SU-DHL-6 (cell line): ENCODE measurements at regions not wholly inside any gene's neighbourhood (a gene's known extent, or its start where the extent isn't known, plus 50 kb on each side); places are given as distances from the start of the nearest gene placed in this dataset.

Source experiments
- H2AFZ ChIP-seq: fragments of 200-600 bp; sonication (generic); 2 replicates; pipeline ENCODE4 v1.6.1; 2014; ENCODE audit warnings: low read depth, mild to moderate bottlenecking, moderate library complexity, mixed read lengths, antibody characterized with exemption, low read length; ENCODE audit not compliant: severe bottlenecking
- H3F3A ChIP-seq: fragments of 200-600 bp; shearing (Covaris generic); 2 replicates; pipeline ENCODE4 v1.6.0; 2016; ENCODE audit warnings: antibody characterized with exemption, mild to moderate bottlenecking; ENCODE audit not compliant: insufficient read depth
- H3K27ac ChIP-seq: fragments of 200-600 bp; sonication (generic); 2 replicates; pipeline ENCODE4 v1.5.1; 2016; ENCODE audit warnings: low read depth, mild to moderate bottlenecking, low read length, moderate library complexity, mixed read lengths
- H3K27me3 ChIP-seq: fragments of 200-600 bp; sonication (generic), shearing (Covaris generic); 2 replicates; pipeline ENCODE4 v1.6.0; 2014; ENCODE audit warnings: mild to moderate bottlenecking, low read length
- H3K36me3 ChIP-seq: fragments of 200-600 bp; sonication (generic); 2 replicates; pipeline ENCODE4 v1.6.1; 2014; ENCODE audit warnings: mild to moderate bottlenecking, low read length, mixed read lengths
- H3K4me2 ChIP-seq: fragments of 300-600, 200-600 bp; shearing (Covaris generic), sonication (generic); 2 replicates; pipeline ENCODE4 v1.6.0; 2014; ENCODE audit warnings: low read length, low read depth, mild to moderate bottlenecking; ENCODE audit not compliant: poor library complexity, severe bottlenecking
- H3K4me3 ChIP-seq: fragments of 200-600 bp; sonication (generic); 2 replicates; pipeline ENCODE4 v1.5.1; 2014; ENCODE audit warnings: antibody characterized with exemption, low read length, mild to moderate bottlenecking, mixed read lengths; ENCODE audit not compliant: insufficient read depth, poor library complexity, severe bottlenecking
- H3K79me2 ChIP-seq: fragments of 200-600 bp; sonication (generic); 2 replicates; pipeline ENCODE4 v1.6.1; 2014; ENCODE audit warnings: mild to moderate bottlenecking, low read length, moderate library complexity; ENCODE audit not compliant: insufficient read depth
- H3K9ac ChIP-seq: fragments of 200-600 bp; sonication (generic); 2 replicates; pipeline ENCODE4 v1.7.0; 2014; ENCODE audit warnings: mild to moderate bottlenecking, low read length
- H3K9me2 ChIP-seq: fragments of 200-600 bp; sonication (generic); replicated peaks from 2 replicates; pipeline ENCODE4 v1.6.1; 2014; ENCODE audit warnings: low read length; ENCODE audit not compliant: insufficient read depth
- H3K9me3 ChIP-seq: fragments of 200-600 bp; sonication (generic); 2 replicates; pipeline ENCODE4 v1.6.1; 2014; ENCODE audit warnings: low read length, mixed read lengths; ENCODE audit not compliant: insufficient read depth
- H4K20me1 ChIP-seq: fragments of 200-600 bp; sonication (generic); 2 replicates; pipeline ENCODE4 v1.6.1; 2014; ENCODE audit warnings: low read depth, mild to moderate bottlenecking, antibody characterized with exemption, low read length, moderate library complexity, mixed read lengths
- EZH2phosphoT487 ChIP-seq: fragments of 200-600 bp; sonication (generic), shearing (Covaris generic); conservative IDR thresholded peaks from 2 replicates; pipeline ENCODE4 v1.6.1; 2018; ENCODE audit warnings: mild to moderate bottlenecking, antibody characterized with exemption, low read length, moderate library complexity, mixed read lengths
- TF ChIP-seq, protein P1 (sequence below): fragments of 200-600 bp; sonication (generic); IDR thresholded peaks from one replicate; pipeline ENCODE4 v1.5.1; 2017; ENCODE audit warnings: antibody characterized with exemption, mild to moderate bottlenecking, low read length, moderate library complexity; ENCODE audit not compliant: insufficient read depth, poor library complexity, severe bottlenecking

DNA sequence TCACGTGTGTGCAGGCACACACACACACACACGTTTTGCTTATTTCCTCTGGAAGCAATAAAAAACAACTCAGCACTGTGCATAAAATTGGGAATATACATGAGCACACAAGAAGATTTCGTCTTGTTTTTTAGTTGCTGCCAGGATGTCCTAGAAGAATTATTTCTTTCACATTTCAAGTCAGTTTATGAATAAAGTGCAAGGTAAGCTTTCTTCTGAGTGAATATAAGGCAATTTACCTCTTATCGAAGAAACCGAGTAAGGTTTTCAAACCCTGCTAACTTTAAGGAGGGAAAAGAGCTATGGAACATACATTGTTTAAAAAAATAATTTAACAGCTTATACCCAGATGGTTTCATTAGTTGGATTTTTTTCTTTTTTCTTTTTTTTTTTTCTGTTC is 855.4 kb upstream of the NR2F2 start:
- H3K36me3 ChIP-seq, result no peaks in the 10 kb centered on the region
- no peaks in the 10 kb centered on the region for H3K9me3 ChIP-seq
- H3K9me2 ChIP-seq, result no peaks in the 10 kb centered on the region
- no peak overlapping the region for H3K4me2 ChIP-seq
- H3K27ac ChIP-seq, result no peak overlapping the region
- no peaks in the 10 kb centered on the region for H3K27me3 ChIP-seq
- no peak overlapping the region for H3K4me3 ChIP-seq
- H4K20me1 ChIP-seq, result no peaks in the 10 kb centered on the region
- no peak overlapping the region for H2AFZ ChIP-seq
- no peak overlapping the region for H3K9ac ChIP-seq
- TF ChIP-seq, protein P1, sequence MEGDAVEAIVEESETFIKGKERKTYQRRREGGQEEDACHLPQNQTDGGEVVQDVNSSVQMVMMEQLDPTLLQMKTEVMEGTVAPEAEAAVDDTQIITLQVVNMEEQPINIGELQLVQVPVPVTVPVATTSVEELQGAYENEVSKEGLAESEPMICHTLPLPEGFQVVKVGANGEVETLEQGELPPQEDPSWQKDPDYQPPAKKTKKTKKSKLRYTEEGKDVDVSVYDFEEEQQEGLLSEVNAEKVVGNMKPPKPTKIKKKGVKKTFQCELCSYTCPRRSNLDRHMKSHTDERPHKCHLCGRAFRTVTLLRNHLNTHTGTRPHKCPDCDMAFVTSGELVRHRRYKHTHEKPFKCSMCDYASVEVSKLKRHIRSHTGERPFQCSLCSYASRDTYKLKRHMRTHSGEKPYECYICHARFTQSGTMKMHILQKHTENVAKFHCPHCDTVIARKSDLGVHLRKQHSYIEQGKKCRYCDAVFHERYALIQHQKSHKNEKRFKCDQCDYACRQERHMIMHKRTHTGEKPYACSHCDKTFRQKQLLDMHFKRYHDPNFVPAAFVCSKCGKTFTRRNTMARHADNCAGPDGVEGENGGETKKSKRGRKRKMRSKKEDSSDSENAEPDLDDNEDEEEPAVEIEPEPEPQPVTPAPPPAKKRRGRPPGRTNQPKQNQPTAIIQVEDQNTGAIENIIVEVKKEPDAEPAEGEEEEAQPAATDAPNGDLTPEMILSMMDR, result no peak
- no peak for TF ChIP-seq EZH2phosphoT487
- H3K79me2 ChIP-seq, result no peaks in the 10 kb centered on the region
- H3F3A ChIP-seq, result no peaks in the 10 kb centered on the region

DNA sequence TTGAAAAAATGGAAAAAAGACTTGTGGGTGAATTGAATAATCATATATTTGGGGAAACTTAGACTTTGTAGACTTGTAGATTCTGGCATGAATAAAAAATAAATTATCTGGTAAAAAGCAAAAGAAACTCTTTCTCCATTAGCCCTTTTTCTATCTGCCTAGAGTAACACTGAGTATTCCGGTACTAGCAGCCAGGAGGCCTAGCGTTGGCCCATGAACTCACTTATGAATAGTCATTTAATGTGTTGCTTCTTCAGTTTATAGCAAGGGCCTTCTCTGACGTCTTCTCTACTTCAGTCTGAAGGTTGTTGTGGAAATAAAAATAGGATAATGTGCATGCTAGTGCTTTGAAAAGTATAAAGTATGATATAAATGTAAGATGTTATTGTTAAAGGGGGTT is 851.2 kb upstream of the NR2F2 start:
- no peaks in the 10 kb centered on the region for H3K27me3 ChIP-seq
- TF ChIP-seq EZH2phosphoT487, result no peak
- TF ChIP-seq, protein P1, result no peak

DNA sequence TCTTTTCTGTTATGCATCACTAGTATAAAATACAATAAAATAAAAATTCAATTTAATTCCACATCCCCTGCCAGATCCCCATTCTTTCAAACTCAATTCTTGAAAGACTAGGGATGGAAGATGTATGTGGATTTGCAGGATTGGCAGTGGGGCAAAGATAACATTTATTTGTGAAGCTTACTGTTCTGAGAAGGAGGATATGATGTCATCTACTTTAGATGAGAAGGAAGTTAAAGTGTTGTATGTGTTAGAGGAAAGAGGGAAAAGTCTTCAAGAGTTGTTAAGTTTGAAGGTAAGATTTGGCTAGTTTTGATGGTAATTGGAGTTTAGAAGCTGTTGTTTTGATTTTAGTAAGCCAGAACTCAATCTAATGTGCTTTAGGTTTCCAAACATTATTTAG is 845.1 kb upstream of the NR2F2 start:
- Histone ChIP-seq H3K27ac (no peak overlapping the region), H3K9me3 (no peaks in the 10 kb centered on the region), H4K20me1 (no peaks in the 10 kb centered on the region), H3K79me2 (no peaks in the 10 kb centered on the region), H3K36me3 (no peaks in the 10 kb centered on the region), H3K27me3 (no peaks in the 10 kb centered on the region), H3K4me2 (no peak overlapping the region), H2AFZ (no peak overlapping the region), H3K4me3 (no peak overlapping the region), H3K9me2 (no peaks in the 10 kb centered on the region), H3F3A (no peaks in the 10 kb centered on the region), H3K9ac (no peak overlapping the region)
- TF ChIP-seq, protein P1, result no peak
- TF ChIP-seq EZH2phosphoT487, result no peak

More for the DNA sequence above, 851.2 kb upstream of the NR2F2 start:
- H3K4me2 ChIP-seq, result no peak overlapping the region
- no peaks in the 10 kb centered on the region for H3F3A ChIP-seq
- no peaks in the 10 kb centered on the region for H3K9me2 ChIP-seq
- no peak overlapping the region for H3K27ac ChIP-seq
- H2AFZ ChIP-seq, result no peak overlapping the region
- no peaks in the 10 kb centered on the region for H3K9me3 ChIP-seq
- no peak overlapping the region for H3K4me3 ChIP-seq
- H3K9ac ChIP-seq, result no peak overlapping the region
- H3K79me2 ChIP-seq, result no peaks in the 10 kb centered on the region
- H3K36me3 ChIP-seq, result no peaks in the 10 kb centered on the region
- H4K20me1 ChIP-seq, result no peaks in the 10 kb centered on the region

DNA sequence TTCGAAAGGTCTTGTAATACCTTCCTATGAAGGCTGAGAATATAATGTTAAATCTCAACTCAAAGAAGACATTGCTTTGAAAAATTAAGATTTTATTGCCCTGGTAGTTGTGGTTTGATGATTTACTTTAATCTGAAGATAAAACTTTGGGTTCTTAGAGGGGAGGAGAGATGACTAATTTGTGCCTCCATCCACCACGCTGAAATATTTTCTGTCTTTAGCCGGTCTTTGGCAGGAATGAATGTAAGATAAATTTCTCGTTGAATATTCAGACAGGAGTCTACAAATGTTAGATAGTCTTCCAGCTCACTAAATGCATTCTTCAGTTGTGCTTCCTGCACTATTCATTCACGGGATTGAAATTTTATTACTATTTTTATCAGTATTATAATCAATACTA is 844.3 kb upstream of the NR2F2 start:
- H3K79me2 ChIP-seq, result no peaks in the 10 kb centered on the region
- H3K27ac ChIP-seq, result no peak overlapping the region
- H3K36me3 ChIP-seq, result no peaks in the 10 kb centered on the region
- H3K9me2 ChIP-seq, result no peaks in the 10 kb centered on the region
- H3F3A ChIP-seq, result no peaks in the 10 kb centered on the region
- H4K20me1 ChIP-seq, result no peaks in the 10 kb centered on the region
- no peak overlapping the region for H3K4me3 ChIP-seq
- H3K4me2 ChIP-seq, result no peak overlapping the region
- H2AFZ ChIP-seq, result no peak overlapping the region
- H3K9ac ChIP-seq, result no peak overlapping the region
- no peaks in the 10 kb centered on the region for H3K27me3 ChIP-seq
- TF ChIP-seq, protein P1, result no peak
- H3K9me3 ChIP-seq, result no peaks in the 10 kb centered on the region
